GM19025 (cell line): ENCODE measurements at regions not wholly inside any gene's neighbourhood (a gene's known extent, or its start where the extent isn't known, plus 50 kb on each side); places are given as distances from the start of the nearest gene placed in this dataset.
"Not testable (repeated sequence)": the region's sequence is repeated elsewhere in the genome, so short reads cannot be mapped to it uniquely, and the experiment has no call there.

Experiments used
- ATAC-seq: cut with Tn5 transposase; IDR thresholded peaks from one replicate; pipeline ENCODE4 v1.9.1; 2021; ENCODE audit warnings: mild to moderate bottlenecking, low read depth, moderate library complexity; ENCODE audit not compliant: unreplicated experiment

DNA sequence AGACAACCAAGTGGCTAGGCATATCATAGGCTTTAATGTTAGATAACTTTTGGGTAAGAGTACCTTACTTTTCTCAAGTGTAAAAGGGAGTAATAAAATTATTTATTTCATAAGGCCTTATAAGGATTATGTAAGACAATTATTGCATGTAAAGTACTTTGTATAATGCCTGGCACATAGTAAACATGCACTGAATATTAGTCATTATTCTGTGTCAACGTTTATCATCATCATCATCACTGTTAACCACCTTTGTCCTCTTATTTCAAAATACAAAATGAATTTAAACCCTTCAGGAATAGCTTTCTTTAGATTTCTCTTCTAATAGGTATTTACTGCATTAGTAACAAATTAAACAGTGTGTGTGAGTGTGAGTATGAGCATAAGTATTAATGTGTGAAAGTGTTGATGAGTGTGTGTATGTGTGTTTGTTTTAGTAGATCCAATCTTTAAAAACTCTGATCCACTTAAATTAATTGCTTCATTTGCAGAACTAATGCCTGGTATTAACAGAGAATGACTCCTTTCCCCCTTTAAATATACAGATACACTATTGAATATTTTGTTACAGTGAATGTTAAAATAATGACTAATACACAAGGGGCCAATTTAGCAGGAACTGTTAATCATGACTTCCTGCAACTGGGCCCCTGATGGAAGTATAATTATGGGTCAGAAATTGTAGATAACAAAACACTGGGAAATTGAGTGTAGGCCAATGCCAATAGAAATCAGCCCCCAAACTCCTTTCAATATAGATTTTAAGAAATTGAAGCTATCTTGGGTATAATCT is 213.3 kb upstream of the FZD8 start:
- no peak for ATAC-seq

DNA sequence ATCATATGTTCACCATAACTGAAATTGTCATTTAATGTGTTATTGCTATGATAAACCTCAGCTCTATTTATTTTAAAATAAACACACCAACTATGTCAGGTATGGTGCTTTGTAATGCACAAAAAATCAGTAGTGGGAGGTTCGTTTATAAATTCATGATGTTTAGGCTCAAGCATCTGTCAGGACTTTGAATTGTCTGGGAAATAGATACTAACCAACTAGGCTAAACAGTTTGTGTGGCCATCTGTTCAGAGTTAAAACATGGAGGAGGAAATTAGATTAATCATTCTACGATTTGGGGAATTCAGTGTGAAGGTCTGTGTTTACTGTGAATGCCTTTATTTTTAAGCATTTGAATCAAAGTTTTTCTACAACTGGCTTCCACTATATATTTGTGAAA is 212.6 kb upstream of the FZD8 start:
- ATAC-seq, result no peak

DNA sequence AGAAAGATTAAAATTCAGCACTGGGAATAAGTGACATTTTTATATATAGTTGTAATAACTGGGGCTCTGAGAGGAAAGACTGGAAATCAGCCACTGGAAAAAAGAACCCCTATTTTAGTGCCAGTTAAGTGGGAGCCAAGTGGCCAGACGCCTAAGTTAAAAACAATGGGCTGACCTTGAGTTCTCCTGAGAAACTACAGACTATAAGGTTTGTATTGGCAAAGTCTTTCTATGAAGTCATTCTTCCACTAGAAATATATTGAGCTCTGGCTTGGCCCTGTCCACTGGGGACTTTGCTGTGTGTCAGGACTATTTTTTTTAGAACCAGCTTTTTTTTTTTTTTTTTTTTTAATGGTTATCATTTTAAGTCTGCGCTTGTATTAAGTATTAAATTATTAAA is 210.6 kb upstream of the FZD8 start:
- no peak for ATAC-seq

DNA sequence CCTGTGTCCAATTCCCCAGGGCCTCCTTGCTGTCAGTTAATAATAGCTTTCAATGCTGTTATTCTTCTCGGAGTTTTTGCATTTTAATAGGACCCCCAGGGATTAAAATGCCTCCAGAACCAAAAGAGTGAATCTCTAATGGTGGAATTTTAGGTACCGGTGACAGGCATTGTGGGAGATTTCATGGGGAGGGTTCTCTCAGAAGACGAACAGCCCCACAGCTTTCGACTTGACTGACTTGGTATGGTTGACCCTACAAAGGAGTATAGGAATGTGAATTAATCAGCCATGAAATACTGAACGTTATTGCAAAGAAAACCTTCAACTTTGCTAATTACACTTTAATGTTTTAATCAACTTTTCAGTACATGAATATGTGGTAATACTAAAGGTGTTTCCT is 206.3 kb upstream of the FZD8 start:
- no peak for ATAC-seq

DNA sequence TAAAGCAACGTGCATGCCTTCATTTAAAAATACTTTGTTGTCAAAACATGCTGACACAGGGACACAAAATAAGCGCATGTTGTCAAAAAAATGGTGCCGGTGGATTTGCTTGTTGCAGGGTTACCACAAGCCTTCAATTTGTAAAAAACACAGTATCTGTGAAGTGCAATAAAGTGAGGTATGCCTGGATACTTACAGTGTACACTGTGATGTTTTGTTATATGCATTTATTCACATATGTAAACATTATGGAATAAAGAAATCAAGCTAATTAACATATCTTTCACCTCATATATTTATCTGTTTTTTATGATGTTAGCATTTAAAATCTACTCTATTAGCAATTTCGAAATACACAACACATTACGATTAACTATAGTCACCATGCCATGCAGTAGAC is 202.6 kb upstream of the FZD8 start:
- ATAC-seq, result no peak

DNA sequence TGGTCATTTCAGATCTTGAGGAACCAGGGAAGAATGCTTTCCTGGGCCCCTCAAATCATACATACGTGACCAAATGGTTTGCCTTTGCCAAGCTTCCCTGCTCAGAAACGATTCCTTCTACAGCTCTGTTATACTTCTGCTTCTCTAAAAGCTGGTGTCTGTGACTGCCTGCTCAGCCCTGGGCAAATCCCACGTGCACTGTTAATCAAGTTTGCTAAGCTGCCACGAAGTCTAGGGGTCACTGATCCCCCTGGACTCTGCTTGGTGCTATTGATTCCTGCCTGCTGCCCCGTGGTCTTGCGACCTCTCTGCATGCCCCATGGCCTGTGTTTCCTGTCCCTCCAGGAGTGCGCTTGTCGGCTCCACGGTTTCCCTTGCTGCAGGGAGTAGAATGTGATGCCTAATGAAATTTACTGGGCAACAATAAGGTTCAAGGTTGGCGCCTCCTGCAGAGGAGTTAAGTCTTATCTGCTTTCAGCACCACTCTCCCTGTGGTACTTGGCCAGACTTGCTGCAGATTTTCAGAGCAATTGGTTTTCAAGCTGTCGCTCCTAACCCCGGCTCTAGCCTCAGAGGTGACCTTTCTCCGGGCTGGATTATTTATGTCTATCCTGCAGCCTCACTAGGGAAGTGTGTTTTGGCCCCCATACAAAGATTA is 201.6 kb upstream of the FZD8 start:
- no peak for ATAC-seq

DNA sequence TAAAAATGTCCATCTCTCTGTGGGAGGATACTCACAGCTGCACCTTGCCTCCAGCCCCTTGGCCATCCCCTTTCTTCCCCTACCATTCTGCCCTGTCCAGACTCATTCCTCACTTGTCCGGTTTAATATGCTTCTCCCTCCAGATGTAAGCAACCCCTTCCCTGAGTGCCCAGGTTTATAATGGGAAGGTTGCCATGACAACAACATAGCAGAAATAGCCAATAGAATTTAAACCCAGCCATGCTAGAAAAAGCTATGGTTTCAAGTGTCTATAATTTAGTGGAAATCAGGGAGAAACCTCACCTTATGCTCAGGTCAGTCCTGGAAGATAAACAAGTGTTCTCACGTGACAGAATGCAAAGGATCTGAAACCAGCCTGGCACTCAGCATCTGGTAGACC is 196.0 kb upstream of the FZD8 start:
- ATAC-seq, result no peak

DNA sequence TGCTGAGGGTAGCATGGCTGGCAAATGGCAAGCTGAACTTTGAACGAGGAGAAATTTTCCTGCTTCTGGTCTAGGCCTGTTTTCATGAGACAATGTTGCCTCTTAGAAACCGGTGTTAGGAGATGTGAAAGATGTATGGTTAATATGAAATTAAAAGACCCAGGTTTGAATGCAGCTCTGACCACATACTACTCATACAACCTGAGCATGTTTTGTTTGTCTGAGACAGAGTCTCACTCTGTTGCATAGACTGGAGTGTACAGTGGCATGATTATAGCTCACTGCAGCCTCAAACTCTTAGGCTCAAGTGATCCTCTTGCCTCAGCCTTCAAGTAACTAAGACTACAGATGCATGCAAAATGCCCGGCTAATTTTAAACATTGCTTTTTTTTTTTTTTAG is 193.4 kb upstream of the FZD8 start:
- ATAC-seq, result no peak

DNA sequence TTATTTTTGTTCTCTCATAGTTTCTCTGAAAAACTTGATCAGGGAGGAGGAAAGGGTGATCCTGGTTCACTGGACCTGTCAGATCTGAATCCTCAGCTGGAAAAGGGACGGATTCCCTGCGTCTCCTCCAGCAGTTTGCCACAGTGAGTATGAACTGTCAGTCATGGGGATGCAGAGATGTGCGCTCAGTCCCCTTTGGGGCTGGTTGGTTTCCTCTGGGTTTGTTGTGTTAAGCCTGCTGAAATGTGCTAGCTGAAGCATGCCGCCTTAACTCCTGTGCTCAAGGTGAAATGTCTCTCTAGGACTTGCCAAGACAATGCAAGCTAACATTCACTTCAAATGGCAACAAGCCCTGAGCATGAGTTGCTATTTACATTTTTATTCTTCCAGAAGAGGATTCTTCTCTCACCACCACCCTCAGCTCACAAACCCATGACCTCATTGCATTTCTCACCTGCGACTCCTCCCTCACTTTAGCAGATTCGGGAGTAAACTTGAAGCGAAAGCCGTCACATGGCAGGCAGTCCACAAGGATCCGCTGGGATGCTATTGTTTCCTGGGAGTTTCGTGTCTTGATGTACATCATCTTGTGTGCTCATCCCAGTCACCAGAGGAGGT is 192.9 kb upstream of the FZD8 start:
- no peak for ATAC-seq

DNA sequence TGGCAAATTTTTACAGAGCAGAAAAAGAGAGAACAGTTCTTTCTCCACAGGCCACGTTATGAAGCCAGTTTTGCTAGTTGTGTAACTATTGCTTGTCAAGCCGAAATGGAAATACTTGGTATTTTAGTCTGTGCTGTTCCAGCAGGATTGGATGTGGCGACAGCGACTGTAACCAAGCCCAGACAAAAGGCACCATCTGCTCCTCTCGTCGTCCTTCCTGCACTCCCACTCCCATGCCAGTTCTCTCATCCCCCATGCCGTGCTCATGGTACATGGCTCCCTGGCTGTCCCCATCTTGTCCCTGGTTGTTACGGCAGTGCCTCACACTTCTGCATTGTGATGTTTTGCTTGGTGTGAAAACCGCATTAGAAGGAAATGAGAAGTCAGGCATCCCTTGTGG is 185.7 kb upstream of the FZD8 start:
- no peak for ATAC-seq

DNA sequence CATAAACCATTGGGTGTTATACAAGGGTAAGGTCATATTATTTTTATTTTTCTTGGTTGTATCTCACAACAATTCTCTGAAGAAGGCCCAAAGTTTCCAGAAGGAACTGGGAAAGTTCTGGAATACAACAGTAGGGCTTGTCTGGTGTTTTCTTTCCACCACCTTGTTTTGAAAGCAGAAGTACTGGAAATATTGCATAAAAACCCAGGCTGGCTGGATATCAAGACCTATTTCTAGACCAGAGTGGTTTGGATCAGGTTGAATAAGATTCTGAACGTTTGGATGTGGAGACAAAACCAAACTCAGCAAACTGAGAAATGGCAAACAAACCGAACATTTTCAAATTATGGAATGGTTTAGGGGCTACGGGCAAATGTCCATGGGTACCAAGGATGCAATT is 182.6 kb upstream of the FZD8 start:
- no peak for ATAC-seq

DNA sequence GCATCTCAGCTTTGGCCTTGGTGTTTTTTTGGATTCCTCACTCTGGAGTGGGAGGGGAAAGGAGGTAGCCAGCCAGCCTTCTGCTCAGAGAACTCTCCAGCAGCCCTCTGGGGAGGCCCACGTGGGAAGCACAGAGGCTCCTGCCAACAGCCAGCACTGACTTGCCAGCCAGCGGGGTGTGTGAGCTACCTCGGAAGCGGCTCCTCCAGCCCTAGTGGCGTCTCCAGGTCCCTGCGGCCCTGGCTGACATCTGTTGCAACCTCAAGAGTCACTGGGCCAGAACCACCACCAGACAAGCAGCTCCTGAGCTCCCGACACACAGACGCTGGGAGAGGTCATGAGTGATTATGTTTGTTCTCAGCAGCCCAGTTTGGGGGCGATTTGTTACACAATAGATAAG is 180.2 kb upstream of the FZD8 start:
- ATAC-seq, result no peak

DNA sequence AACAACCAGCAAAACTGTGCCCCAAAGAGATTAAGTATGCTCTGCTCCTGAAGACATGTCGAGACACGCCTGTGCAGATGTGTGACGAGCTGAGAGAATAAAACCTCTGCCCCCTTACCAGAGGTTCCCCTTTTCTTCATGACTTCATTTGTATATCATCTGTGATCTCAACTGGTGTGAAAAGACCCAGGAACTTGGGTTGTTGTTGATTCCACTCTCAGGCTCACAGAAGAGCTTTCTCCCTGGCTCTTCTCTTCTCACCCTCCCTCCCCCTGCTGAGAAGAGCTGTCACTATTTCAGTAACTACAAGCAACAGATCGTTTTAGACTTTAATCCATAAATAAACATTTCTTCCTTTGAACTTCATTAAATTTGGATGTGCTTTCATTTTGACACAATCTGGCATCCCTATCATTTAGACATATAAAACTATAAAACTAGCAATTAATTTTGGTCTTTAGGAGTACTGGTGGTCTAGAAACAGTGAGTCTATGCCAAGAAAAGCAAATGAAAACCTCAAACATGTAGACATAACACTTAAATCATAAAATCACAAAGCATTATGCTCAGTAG is 179.3 kb upstream of the FZD8 start:
- peak; percentile 71 for ATAC-seq

DNA sequence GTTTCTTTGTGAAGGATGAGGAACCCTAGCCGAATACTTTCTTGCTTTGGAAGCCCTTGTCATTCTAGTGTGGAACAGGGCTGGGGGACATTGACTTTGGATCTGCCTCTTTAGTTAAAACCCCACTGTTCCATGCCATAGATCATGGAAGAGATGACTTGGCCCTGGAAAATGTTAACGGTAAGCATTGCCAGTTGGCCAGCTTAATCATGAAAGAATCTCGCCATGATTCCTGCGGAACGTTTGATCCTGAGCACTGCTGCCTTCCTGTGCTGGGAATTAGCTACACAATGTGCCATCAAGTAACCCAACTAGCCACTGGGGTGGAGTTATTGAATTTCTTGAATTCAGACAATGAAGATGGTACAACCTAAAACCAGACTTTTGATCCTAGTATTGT is 177.6 kb upstream of the FZD8 start:
- ATAC-seq, result no peak

DNA sequence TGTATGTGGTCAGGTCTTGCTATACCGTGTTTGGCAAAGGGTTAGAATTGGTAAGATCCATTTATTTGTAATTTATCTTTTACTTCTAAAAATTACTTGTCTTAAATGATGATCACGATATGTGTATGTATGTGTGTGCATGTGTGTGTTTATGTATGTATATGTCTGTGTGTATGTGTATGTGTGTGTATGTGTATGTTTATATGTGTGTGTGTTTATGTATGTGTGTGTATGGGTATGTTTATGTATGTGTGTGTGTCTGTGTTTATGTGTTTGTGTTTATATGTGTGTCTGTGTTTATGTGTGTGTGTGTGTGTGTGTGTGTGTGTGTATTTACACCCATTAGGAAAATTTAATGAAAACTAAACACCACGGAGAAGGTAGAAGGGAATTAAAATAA is 176.9 kb upstream of the FZD8 start:
- no peak for ATAC-seq

DNA sequence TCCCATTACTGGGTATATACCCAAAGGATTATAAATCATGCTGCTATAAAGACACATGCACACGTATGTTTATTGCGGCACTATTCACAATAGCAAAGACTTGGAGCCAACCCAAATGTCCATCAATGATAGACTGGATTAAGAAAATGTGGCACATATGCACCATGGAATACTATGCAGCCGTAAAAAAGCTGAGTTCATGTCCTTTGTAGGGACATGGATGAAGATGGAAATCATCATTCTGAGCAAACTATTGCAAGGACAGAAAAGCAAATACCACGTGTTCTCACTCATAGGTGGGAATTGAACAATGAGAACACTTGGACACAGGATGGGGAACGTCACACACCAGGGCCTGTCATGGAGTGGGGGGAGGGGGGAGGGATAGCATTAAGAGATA is 175.0 kb upstream of the FZD8 start:
- not testable (repeated sequence) for ATAC-seq

DNA sequence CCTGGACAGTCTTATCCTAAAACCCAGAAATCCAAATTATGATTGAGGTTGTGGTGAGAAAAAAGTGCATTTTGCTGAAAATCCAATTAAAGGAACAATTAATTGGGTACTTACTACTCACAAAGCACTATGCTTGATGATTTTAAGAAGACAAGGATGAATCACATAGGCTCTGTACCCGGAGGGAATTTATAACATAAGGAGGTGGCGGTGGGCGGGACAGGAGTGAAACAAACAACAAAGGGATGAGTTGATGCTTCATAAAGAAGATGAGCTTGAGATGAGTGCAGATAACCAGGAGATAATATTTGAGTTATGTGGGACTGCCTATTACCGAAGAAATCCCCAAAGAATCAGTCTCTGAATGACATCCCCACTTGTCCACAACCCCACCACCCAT is 171.1 kb upstream of the FZD8 start:
- no peak for ATAC-seq

DNA sequence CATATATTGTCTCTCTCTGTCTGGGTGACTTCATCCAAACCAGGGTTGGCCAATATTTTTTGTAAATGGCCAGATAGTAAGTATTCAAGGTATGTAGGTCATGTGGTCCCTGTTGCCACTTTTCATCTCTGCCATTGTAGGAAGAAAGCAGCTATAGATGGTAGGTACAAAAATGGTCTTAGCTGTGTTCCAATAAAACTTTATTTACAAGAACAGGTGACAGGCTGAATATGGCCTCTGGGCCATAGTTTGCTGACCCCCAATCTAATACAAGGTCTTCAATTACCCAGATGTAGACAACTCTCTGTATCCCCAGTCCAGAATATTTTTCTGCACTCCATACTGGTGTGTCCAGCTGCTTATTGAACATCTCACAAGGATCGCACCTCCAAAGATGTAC is 166.2 kb upstream of the FZD8 start:
- ATAC-seq, result no peak

DNA sequence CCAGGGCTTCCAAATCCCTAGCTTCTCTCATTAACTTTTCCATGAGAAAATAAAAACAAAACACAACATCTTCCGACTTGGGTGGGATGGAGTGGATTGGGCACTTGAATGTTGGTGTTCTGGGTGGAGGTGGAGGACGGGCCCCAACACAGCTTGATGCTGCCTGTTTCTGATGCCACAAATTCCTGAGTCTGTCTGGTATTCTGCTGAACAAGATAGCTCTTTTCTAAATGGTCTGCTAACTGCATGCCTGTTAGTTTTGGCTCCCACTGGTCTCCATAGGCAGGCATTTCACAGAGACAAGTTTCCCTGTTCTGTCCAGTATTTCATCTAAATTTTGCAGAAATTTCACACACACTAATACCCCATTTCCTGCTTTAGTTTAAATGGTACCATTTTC is 160.9 kb upstream of the FZD8 start:
- no peak for ATAC-seq

DNA sequence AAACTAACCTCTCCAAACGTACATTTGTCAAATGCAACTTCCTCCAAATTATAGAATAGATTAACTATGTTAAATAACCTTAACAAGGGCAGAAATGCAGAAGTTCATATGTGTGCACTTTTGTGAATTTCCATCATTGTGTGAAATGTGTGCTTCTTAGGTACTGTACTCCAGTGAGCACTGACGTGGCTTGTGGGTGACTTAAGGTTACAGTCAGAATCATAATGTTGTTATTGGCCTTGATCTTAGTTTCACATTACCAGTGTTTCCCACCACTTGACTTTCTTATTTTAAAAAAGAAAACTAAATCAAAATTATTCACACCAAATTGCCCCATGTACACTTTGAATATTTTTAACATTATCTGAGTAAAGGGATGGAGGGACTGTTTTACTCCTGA is 155.1 kb upstream of the FZD8 start:
- ATAC-seq, result no peak

DNA sequence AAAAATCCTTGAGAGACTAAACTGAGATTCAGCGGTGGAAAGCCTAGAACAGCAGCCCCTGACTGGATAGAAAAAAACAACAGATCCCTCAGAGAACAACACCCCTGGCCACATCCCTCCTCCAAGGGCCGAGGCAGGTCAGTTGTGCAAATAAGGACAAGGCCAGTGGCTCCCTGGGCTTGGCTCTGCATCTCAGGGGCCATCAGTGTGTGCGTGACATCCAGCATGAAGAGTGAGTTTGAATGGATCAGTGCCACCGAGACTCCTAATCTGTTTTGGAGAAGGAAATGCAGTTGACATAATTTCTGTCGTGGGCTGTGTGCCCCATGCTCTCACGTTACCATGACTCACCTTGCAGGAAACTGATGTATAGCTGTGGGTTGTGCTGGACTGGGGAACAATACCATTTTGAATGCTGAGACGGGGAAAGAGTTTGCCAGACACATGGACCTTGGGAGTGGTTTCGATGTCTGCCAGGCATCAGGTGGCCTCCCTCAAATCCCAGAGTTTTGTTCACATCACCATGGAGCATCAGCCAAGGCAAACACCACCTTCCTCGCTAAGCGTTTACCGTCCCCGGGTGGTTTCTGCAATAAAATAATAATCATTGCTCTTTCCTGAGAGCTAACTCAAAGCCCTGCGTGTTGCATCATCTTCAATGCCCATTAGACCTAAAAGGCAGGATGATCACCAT is 153.2 kb upstream of the FZD8 start:
- ATAC-seq, result no peak
